ENCODE measurements at regions not wholly inside any gene's neighbourhood (a gene's known extent, or its start where the extent isn't known, plus 50 kb on each side); places are given as distances from the start of the nearest gene placed in this dataset.

GRCh38 chr14:45868863-45869262, 615.9 kb upstream of the MIS18BP1 start:
- no peaks in the 10 kb centered on the region for H3K36me3 ChIP-seq (ENCODE audit: insufficient read depth, low read length)
- H3K27ac ChIP-seq = no peak overlapping the region
- H3K9me3 ChIP-seq (ENCODE audit: low read depth, low read length) = no peaks in the 10 kb centered on the region
- no peak for DNase-seq (ENCODE audit: low read depth, low spot score)
- no peak for TF ChIP-seq EZH2 (IDR thresholded peaks at IDR 0.05)
- TF ChIP-seq FOXP2 (optimal IDR thresholded peaks at IDR 0.05; ENCODE audit: control extremely low read depth, extremely low read length, insufficient read depth) = no peak
- TF ChIP-seq POLR2AphosphoS5 (IDR thresholded peaks at IDR 0.05; ENCODE audit: borderline replicate concordance, low read depth, low read length) = no peak
- H3K9ac ChIP-seq (ENCODE audit: insufficient read length) = no peak overlapping the region
- H3K4me3 ChIP-seq = no peak overlapping the region

GRCh38 chr14:45868377-45868776, 615.4 kb upstream of the MIS18BP1 start:
- no peak overlapping the region for H3K9ac ChIP-seq (ENCODE audit: insufficient read length)
- no peak for DNase-seq (ENCODE audit: low read depth, low spot score)
- no peak overlapping the region for H3K27ac ChIP-seq
- TF ChIP-seq FOXP2 (optimal IDR thresholded peaks at IDR 0.05; ENCODE audit: control extremely low read depth, extremely low read length, insufficient read depth) = no peak
- no peak for TF ChIP-seq POLR2AphosphoS5 (IDR thresholded peaks at IDR 0.05; ENCODE audit: borderline replicate concordance, low read depth, low read length)
- TF ChIP-seq EZH2 (IDR thresholded peaks at IDR 0.05) = no peak
- H3K36me3 ChIP-seq (ENCODE audit: insufficient read depth, low read length) = no peaks in the 10 kb centered on the region
- no peaks in the 10 kb centered on the region for H3K9me3 ChIP-seq (ENCODE audit: low read depth, low read length)
- no peak overlapping the region for H3K4me3 ChIP-seq

GRCh38 chr14:45867046-45867894, 614.3 kb upstream of the MIS18BP1 start:
- H3K4me3 ChIP-seq = no peak overlapping the region
- no peaks in the 10 kb centered on the region for H3K9me3 ChIP-seq (ENCODE audit: low read depth, low read length)
- DNase-seq (ENCODE audit: low read depth, low spot score) = no peak
- no peaks in the 10 kb centered on the region for H3K36me3 ChIP-seq (ENCODE audit: insufficient read depth, low read length)
- no peak for TF ChIP-seq FOXP2 (optimal IDR thresholded peaks at IDR 0.05; ENCODE audit: control extremely low read depth, extremely low read length, insufficient read depth)
- TF ChIP-seq EZH2 (IDR thresholded peaks at IDR 0.05) = no peak
- TF ChIP-seq POLR2AphosphoS5 (IDR thresholded peaks at IDR 0.05; ENCODE audit: borderline replicate concordance, low read depth, low read length) = no peak
- H3K9ac ChIP-seq (ENCODE audit: insufficient read length) = no peak overlapping the region
- H3K27ac ChIP-seq = no peak overlapping the region

GRCh38 chr14:45838597-45838996, 585.6 kb upstream of the MIS18BP1 start:
- H3K27ac ChIP-seq = no peak overlapping the region
- TF ChIP-seq EZH2 (IDR thresholded peaks at IDR 0.05) (no peak), POLR2AphosphoS5 (IDR thresholded peaks at IDR 0.05; ENCODE audit: borderline replicate concordance, low read depth, low read length) (no peak), FOXP2 (optimal IDR thresholded peaks at IDR 0.05; ENCODE audit: control extremely low read depth, extremely low read length, insufficient read depth) (no peak)

GRCh38 chr14:45819107-45819506, 566.1 kb upstream of the MIS18BP1 start:
- no peak for DNase-seq (ENCODE audit: low read depth, low spot score)
- TF ChIP-seq EZH2 (IDR thresholded peaks at IDR 0.05) (no peak), POLR2AphosphoS5 (IDR thresholded peaks at IDR 0.05; ENCODE audit: borderline replicate concordance, low read depth, low read length) (no peak), FOXP2 (optimal IDR thresholded peaks at IDR 0.05; ENCODE audit: control extremely low read depth, extremely low read length, insufficient read depth) (no peak)
- no peak overlapping the region for H3K4me3 ChIP-seq
- H3K9ac ChIP-seq (ENCODE audit: insufficient read length) = no peak overlapping the region
- H3K27ac ChIP-seq = no peak overlapping the region
- no peaks in the 10 kb centered on the region for H3K36me3 ChIP-seq (ENCODE audit: insufficient read depth, low read length)
- no peaks in the 10 kb centered on the region for H3K9me3 ChIP-seq (ENCODE audit: low read depth, low read length)

More at GRCh38 chr14:45838597-45838996, 585.6 kb upstream of the MIS18BP1 start:
- no peak overlapping the region for H3K4me3 ChIP-seq
- no peaks in the 10 kb centered on the region for H3K36me3 ChIP-seq (ENCODE audit: insufficient read depth, low read length)
- no peaks in the 10 kb centered on the region for H3K9me3 ChIP-seq (ENCODE audit: low read depth, low read length)
- no peak for DNase-seq (ENCODE audit: low read depth, low spot score)
- no peak overlapping the region for H3K9ac ChIP-seq (ENCODE audit: insufficient read length)

- Histone ChIP-seq H3K9me3 (ENCODE audit: low read depth, low read length) (no peaks in the 10 kb centered on the region), H3K4me3 (peak overlapping the region; percentile 40; the same call in 1 of the 2 replicates), H3K36me3 (ENCODE audit: insufficient read depth, low read length) (no peaks in the 10 kb centered on the region), H3K27ac (no peak overlapping the region), H3K9ac (ENCODE audit: insufficient read length) (no peak overlapping the region)
- TF ChIP-seq FOXP2 (optimal IDR thresholded peaks at IDR 0.05; ENCODE audit: control extremely low read depth, extremely low read length, insufficient read depth) (no peak), EZH2 (IDR thresholded peaks at IDR 0.05) (no peak), POLR2AphosphoS5 (IDR thresholded peaks at IDR 0.05; ENCODE audit: borderline replicate concordance, low read depth, low read length) (no peak)
- DNase-seq (ENCODE audit: low read depth, low spot score) = no peak
Measured at GRCh38 chr14:45811155-45811554, 558.2 kb upstream of the MIS18BP1 start.

GRCh38 chr14:45810152-45810872, 557.3 kb upstream of the MIS18BP1 start:
- Histone ChIP-seq H3K9me3 (ENCODE audit: low read depth, low read length) (no peaks in the 10 kb centered on the region), H3K4me3 (peak overlapping the region; percentile 40), H3K9ac (ENCODE audit: insufficient read length) (no peak overlapping the region), H3K36me3 (ENCODE audit: insufficient read depth, low read length) (no peaks in the 10 kb centered on the region), H3K27ac (peak overlapping the region; percentile 60; the same call in 1 of the 2 replicates)
- no peak for TF ChIP-seq EZH2 (IDR thresholded peaks at IDR 0.05)
- TF ChIP-seq POLR2AphosphoS5 (IDR thresholded peaks at IDR 0.05; ENCODE audit: borderline replicate concordance, low read depth, low read length) = no peak
- no peak for TF ChIP-seq FOXP2 (optimal IDR thresholded peaks at IDR 0.05; ENCODE audit: control extremely low read depth, extremely low read length, insufficient read depth)
- peak; percentile 42 for DNase-seq (ENCODE audit: low read depth, low spot score)

GRCh38 chr14:45807178-45807899, 554.3 kb upstream of the MIS18BP1 start:
- Histone ChIP-seq H3K9me3 (ENCODE audit: low read depth, low read length) (no peaks in the 10 kb centered on the region), H3K4me3 (no peak overlapping the region), H3K36me3 (ENCODE audit: insufficient read depth, low read length) (no peaks in the 10 kb centered on the region), H3K9ac (ENCODE audit: insufficient read length) (no peak overlapping the region), H3K27ac (no peak overlapping the region)
- no peak for TF ChIP-seq EZH2 (IDR thresholded peaks at IDR 0.05)
- TF ChIP-seq POLR2AphosphoS5 (IDR thresholded peaks at IDR 0.05; ENCODE audit: borderline replicate concordance, low read depth, low read length) = no peak
- no peak for TF ChIP-seq FOXP2 (optimal IDR thresholded peaks at IDR 0.05; ENCODE audit: control extremely low read depth, extremely low read length, insufficient read depth)
- DNase-seq (ENCODE audit: low read depth, low spot score) = no peak
